ENCODE measurements at regions not wholly inside any gene's neighbourhood (a gene's known extent, or its start where the extent isn't known, plus 50 kb on each side); places are given as distances from the start of the nearest gene placed in this dataset.

- Histone ChIP-seq H3K79me2 (ENCODE audit: insufficient read depth, low read length) (no peaks in the 10 kb centered on the region), H3K4me1 (ENCODE audit: insufficient read depth, low read length) (no peaks in the 10 kb centered on the region), H2AFZ (ENCODE audit: low read length) (no peak overlapping the region), H3K27ac (ENCODE audit: low read depth, low read length) (no peak overlapping the region), H3K4me3 (ENCODE audit: insufficient read depth, low read length) (no peak overlapping the region), H3K27me3 (ENCODE audit: insufficient read depth, low read length) (no peaks in the 10 kb centered on the region), H3K9me3 (ENCODE audit: low read depth, low read length) (peaks cover 7% of the 10 kb centered on the region), H3K36me3 (ENCODE audit: insufficient read depth, low read length) (no peaks in the 10 kb centered on the region), H3K4me2 (ENCODE audit: insufficient read depth, low read length) (no peak overlapping the region), H4K20me1 (ENCODE audit: insufficient read depth, low read length) (no peaks in the 10 kb centered on the region)
- DNase-seq (ENCODE audit: insufficient read length, low spot score, missing footprints) = no peak
- TF ChIP-seq CTCF (IDR thresholded peaks at IDR 0.05; ENCODE audit: extremely low read depth, low read depth, low read length) = no peak
These were observed 50.9 kb upstream of the ANKRD10 start for GRCh38 chr13:110965755-110966134.

GRCh38 chr13:110965038-110965754 lies 50.3 kb upstream of the ANKRD10 start:
- no peaks in the 10 kb centered on the region for H3K36me3 ChIP-seq (ENCODE audit: insufficient read depth, low read length)
- no peak overlapping the region for H3K4me3 ChIP-seq (ENCODE audit: insufficient read depth, low read length)
- H3K4me1 ChIP-seq (ENCODE audit: insufficient read depth, low read length) = no peaks in the 10 kb centered on the region
- no peak for TF ChIP-seq CTCF (IDR thresholded peaks at IDR 0.05; ENCODE audit: extremely low read depth, low read depth, low read length)
- no peak overlapping the region for H3K27ac ChIP-seq (ENCODE audit: low read depth, low read length)
- H3K27me3 ChIP-seq (ENCODE audit: insufficient read depth, low read length) = no peaks in the 10 kb centered on the region
- H3K9me3 ChIP-seq (ENCODE audit: low read depth, low read length) = peaks cover 7% of the 10 kb centered on the region
- H2AFZ ChIP-seq (ENCODE audit: low read length) = no peak overlapping the region
- H3K4me2 ChIP-seq (ENCODE audit: insufficient read depth, low read length) = no peak overlapping the region
- no peaks in the 10 kb centered on the region for H4K20me1 ChIP-seq (ENCODE audit: insufficient read depth, low read length)
- DNase-seq (ENCODE audit: insufficient read length, low spot score, missing footprints) = no peak
- no peaks in the 10 kb centered on the region for H3K79me2 ChIP-seq (ENCODE audit: insufficient read depth, low read length)

Data from osteoblast (primary cell).